HCT116 (cell line): ENCODE measurements at regions not wholly inside any gene's neighbourhood (a gene's known extent, or its start where the extent isn't known, plus 50 kb on each side); places are given as distances from the start of the nearest gene placed in this dataset.

Experiments used
- ATAC-seq: fragments of 200-7000 bp; cut with Tn5 transposase; 2 replicates; pipeline ENCODE4 v1.9.1; 2020; ENCODE audit warnings: mild to moderate bottlenecking, moderate library complexity
- BruUV-seq: library from RNA; stranded (reverse); fragments of 400-500 nt; replicated peaks from 2 replicates; lab custom pipeline; 2021; lab: Mats Ljungman, UMichigan
- CTCF ChIA-PET: fragments of 300-600 bp; sonication (Branson Sonifier 250); formaldehyde crosslinking; loops from one replicate; lab custom pipeline; 2021; ENCODE audit warnings: antibody characterized with exemption; lab: Charles Lee
- POLR2A ChIA-PET: fragments of 300-600, 350-600 bp; sonication (Branson Sonifier 250); formaldehyde crosslinking; loops from one replicate; lab custom pipeline; 2021; ENCODE audit warnings: antibody characterized with exemption; lab: Charles Lee
- RAD21 ChIA-PET, 2 experiments: fragments of 300-600 bp; sonication (Branson Sonifier 250); formaldehyde crosslinking; loops; one replicate each; lab custom pipeline; 2023; ENCODE audit warnings: low total read pairs in 2 of 2; ENCODE audit not compliant: uncharacterized antibody in 2 of 2, unreplicated experiment in 2 of 2, low non-redundant PET in 1 of 2; lab: Charles Lee
- DNase-seq: peaks from one replicate; pipeline ENCODE4 v3.0.0-alpha.2; 2010; ENCODE audit warnings: low read depth, low spot score
- H2AFZ ChIP-seq: fragments of 200-600 bp; shearing (Covaris generic), sonication (generic); 2 replicates; pipeline ENCODE4 v1.6.1; 2017; ENCODE audit warnings: low read depth, mixed run types, mixed read lengths, antibody characterized with exemption, low read length; ENCODE audit not compliant: poor library complexity, severe bottlenecking
- H3K27ac ChIP-seq: 2 replicates; pipeline ENCODE4 v1.5.1; 2012; ENCODE audit warnings: low read depth, low read length
- H3K27me3 ChIP-seq: fragments of 200-600 bp; sonication (generic); 2 replicates; pipeline ENCODE4 v1.6.1; 2016; ENCODE audit warnings: mixed run types, low read length, mixed read lengths; ENCODE audit not compliant: insufficient read depth
- H3K36me3 ChIP-seq, 2 experiments: fragments of 200-500 bp in 1 of 2; fragments of 200-600 bp in 1 of 2; sonication (Bioruptor generic) in 1 of 2; sonication (generic) in 1 of 2; 2 replicates each; pipeline versions ENCODE4 v1.5.1 to v1.6.1; 2014 to 2016; ENCODE audit warnings: low read length in 2 of 2, inconsistent platforms in 1 of 2, mixed read lengths in 1 of 2, mixed run types in 1 of 2; ENCODE audit not compliant: insufficient read depth in 2 of 2, control insufficient read depth in 1 of 2
- H3K4me1 ChIP-seq, 2 experiments: fragments of 200-600 bp in 1 of 2; sonication (generic) in 1 of 2; 2 replicates each; pipeline versions ENCODE4 v1.5.1 to v1.6.1; 2012 to 2017; ENCODE audit warnings: low read length in 2 of 2, inconsistent platforms in 1 of 2, mild to moderate bottlenecking in 1 of 2, mixed read lengths in 1 of 2, mixed run types in 1 of 2, moderate library complexity in 1 of 2; ENCODE audit not compliant: insufficient read depth in 2 of 2, control insufficient read depth in 1 of 2
- H3K4me2 ChIP-seq: fragments of 200-600 bp; sonication (generic); 2 replicates; pipeline ENCODE4 v1.6.1; 2017; ENCODE audit warnings: mixed run types, low read length, mixed read lengths
- H3K4me3 ChIP-seq, 2 experiments: fragments of 200-600 bp in 1 of 2; sonication (generic) in 1 of 2; replicated peaks in 1 of 2; 2 replicates each; pipeline ENCODE4 v1.5.1; 2011 to 2016; ENCODE audit warnings: low read length in 2 of 2, control low read depth in 1 of 2, low read depth in 1 of 2, mild to moderate bottlenecking in 1 of 2, mixed read lengths in 1 of 2, mixed run types in 1 of 2
- H3K79me2 ChIP-seq: fragments of 200-600 bp; sonication (generic); 2 replicates; pipeline ENCODE4 v1.6.1; 2017; ENCODE audit warnings: mild to moderate bottlenecking, mixed run types, low read length, moderate library complexity, mixed read lengths; ENCODE audit not compliant: insufficient read depth
- H3K9ac ChIP-seq: fragments of 200-600 bp; sonication (generic); 2 replicates; pipeline ENCODE4 v1.6.1; 2016; ENCODE audit warnings: low read length, mixed read lengths
- H3K9me2 ChIP-seq: fragments of 200-600 bp; sonication (generic), shearing (Covaris generic); 2 replicates; pipeline ENCODE4 v1.6.1; 2017; ENCODE audit warnings: mixed run types, mild to moderate bottlenecking, moderate library complexity; ENCODE audit not compliant: insufficient read depth
- H3K9me3 ChIP-seq, 2 experiments: fragments of 200-500 bp in 1 of 2; fragments of 200-600 bp in 1 of 2; sonication (Bioruptor generic) in 1 of 2; sonication (generic) in 1 of 2; 2 replicates each; pipeline ENCODE4 v1.6.1; 2014 to 2017; ENCODE audit warnings: low read length in 2 of 2, mixed read lengths in 2 of 2, inconsistent platforms in 1 of 2, low read depth in 1 of 2, mild to moderate bottlenecking in 1 of 2, mixed run types in 1 of 2, moderate library complexity in 1 of 2; ENCODE audit not compliant: control insufficient read depth in 1 of 2, insufficient read depth in 1 of 2
- H4K20me1 ChIP-seq: fragments of 200-600 bp; sonication (generic), shearing (Covaris generic); 2 replicates; pipeline ENCODE4 v1.6.1; 2017; ENCODE audit warnings: mixed run types, mild to moderate bottlenecking, moderate library complexity; ENCODE audit not compliant: insufficient read depth
- CBX3 ChIP-seq: IDR thresholded peaks from 2 replicates; pipeline ENCODE4 v1.6.1; 2012; ENCODE audit warnings: low read depth
- CTCF ChIP-seq, 3 experiments: fragments of 200-600 bp in 1 of 3; sonication (generic) in 1 of 3; IDR thresholded peaks in 2 of 3; conservative IDR thresholded peaks in 1 of 3; 2 replicates each; pipeline ENCODE4 v1.5.1; 2012 to 2017; ENCODE audit warnings: low read depth in 2 of 3, low read length in 2 of 3, antibody characterized with exemption in 1 of 3, borderline replicate concordance in 1 of 3, control low read depth in 1 of 3, mild to moderate bottlenecking in 1 of 3, mixed read lengths in 1 of 3, mixed run types in 1 of 3, moderate library complexity in 1 of 3; ENCODE audit not compliant: insufficient read depth in 1 of 3
- EGR1 ChIP-seq: IDR thresholded peaks from 2 replicates; pipeline ENCODE4 v1.6.1; 2012; ENCODE audit warnings: low read depth
- RAD21 ChIP-seq: IDR thresholded peaks from 2 replicates; pipeline ENCODE4 v1.6.1; 2012; ENCODE audit warnings: low read depth, mild to moderate bottlenecking
- SRF ChIP-seq: IDR thresholded peaks from 2 replicates; pipeline ENCODE4 v1.6.1; 2012; ENCODE audit warnings: low read depth
- TCF7L2 ChIP-seq: IDR thresholded peaks from 2 replicates; pipeline ENCODE4 v1.7.0; 2011; ENCODE audit warnings: borderline replicate concordance, inconsistent platforms; ENCODE audit not compliant: insufficient read depth, insufficient read length; ENCODE audit errors: extremely low read depth
- intact Hi-C: fragments of 100-400 bp; cut with micrococcal nuclease; formaldehyde crosslinking; loops from 2 replicates; pipeline ENCODE4 v1.10.0; 2022

- Histone ChIP-seq H3K27ac (no peak overlapping the region), H3K27me3 (peaks cover 32% of the 10 kb centered on the region; the same call in 1 of the 2 replicates)
- intact Hi-C loops: no loop called here
- ATAC-seq: no peak
- TF ChIP-seq TCF7L2: no peak
- TF ChIP-seq, all 23 proteins: peak for 0
- ChIA-PET RAD21 (no interaction called here), POLR2A (no interaction called here), CTCF (interaction anchor here (0.6 kb wide), 1 partner anchor 323 kb away, joined by 3 read pairs; no protein-coding TSS in a partner anchor)
- H4K20me1 ChIP-seq: no peaks in the 10 kb centered on the region
- H3K4me2 ChIP-seq: no peak overlapping the region
- no peak overlapping the region for H3K9ac ChIP-seq
- no peak overlapping the region for H2AFZ ChIP-seq
- no peak overlapping the region for H3K4me3 ChIP-seq
- no peaks in the 10 kb centered on the region for H3K9me2 ChIP-seq
- H3K9me3 ChIP-seq: no peaks in the 10 kb centered on the region
- H3K79me2 ChIP-seq: no peaks in the 10 kb centered on the region
- BruUV-seq: no TSS peak
- no peaks in the 10 kb centered on the region for H3K36me3 ChIP-seq
- H3K4me1 ChIP-seq: no peaks in the 10 kb centered on the region
- DNase-seq: no peak
Measured at GRCh38 chr12:125329239-125330102, 264.2 kb downstream of the AACS start.

GRCh38 chr12:125330645-125331341, 265.6 kb downstream of the AACS start:
- Histone ChIP-seq H3K9me3 (no peaks in the 10 kb centered on the region), H3K27ac (no peak overlapping the region), H3K79me2 (no peaks in the 10 kb centered on the region), H3K9me2 (no peaks in the 10 kb centered on the region), H3K4me3 (no peak overlapping the region)
- CTCF ChIA-PET: interaction anchor here (1.9 kb wide), 1 partner anchor 72 kb away, joined by 7 read pairs; no protein-coding TSS in a partner anchor
- peak; percentile 56 to 84 (median 82); a peak in 5 of 6 replicates for TF ChIP-seq CTCF (IDR thresholded peaks at IDR 0.05 in 2 of 3, conservative IDR thresholded peaks at IDR 0.05 in 1 of 3; ENCODE audit: borderline replicate concordance in 1 of 3, insufficient read depth in 1 of 3, low read depth in 2 of 3, low read length in 2 of 3)
- TF ChIP-seq CBX3: no peak
- TF ChIP-seq RAD21: peak; percentile 78
- no peak for TF ChIP-seq SRF
- peak; percentile 72 for TF ChIP-seq EGR1
- TF ChIP-seq, all 23 proteins: peak for 3
- peak; percentile 100 for ATAC-seq
- intact Hi-C loops: loop anchor here (1.0 kb wide), 1 partner anchor 73 kb away; no protein-coding TSS in a partner anchor
- no peak overlapping the region for H2AFZ ChIP-seq
- no peak overlapping the region for H3K9ac ChIP-seq
- peak; percentile 8 for DNase-seq
- ChIA-PET RAD21 (no interaction called here), POLR2A (no interaction called here)
- peak overlapping the region; percentile 23; the same call in 1 of the 2 replicates for H3K4me2 ChIP-seq
- no peaks in the 10 kb centered on the region for H4K20me1 ChIP-seq
- no TSS peak for BruUV-seq
- no peaks in the 10 kb centered on the region for H3K4me1 ChIP-seq
- H3K36me3 ChIP-seq: no peaks in the 10 kb centered on the region
- H3K27me3 ChIP-seq: peaks cover 32% of the 10 kb centered on the region; the same call in 1 of the 2 replicates
